ENCODE measurements at regions not wholly inside any gene's neighbourhood (a gene's known extent, or its start where the extent isn't known, plus 50 kb on each side); places are given as distances from the start of the nearest gene placed in this dataset.
A peak's percentile ranks its signal among the peaks of the same experiment; 100 is the strongest.

DNA sequence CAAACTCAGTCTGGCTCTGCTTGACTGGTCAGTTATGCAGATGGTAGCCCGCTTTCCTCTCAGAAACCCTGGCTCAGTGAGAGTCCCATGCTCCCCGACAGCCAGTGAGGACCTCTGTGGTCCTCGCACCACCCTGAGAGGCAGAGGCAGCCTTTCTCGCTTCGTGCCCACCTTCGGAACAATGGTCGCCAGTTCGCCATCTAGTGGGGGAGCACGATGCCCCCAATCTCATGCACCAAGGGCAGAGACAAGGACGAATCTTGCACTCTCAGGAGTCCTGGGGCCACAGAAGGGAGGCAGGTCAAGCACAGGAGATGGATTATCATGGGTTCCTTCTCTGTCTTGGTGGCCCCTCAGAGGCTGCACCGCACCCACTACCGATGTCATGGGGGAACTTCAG is 75.2 kb downstream of the RHCG start:
- H3K27me3 ChIP-seq (ENCODE audit: low read depth): peaks cover 98% of the 10 kb centered on the region
- no peaks in the 10 kb centered on the region for H3K9me3 ChIP-seq (replicated peaks)
- TF ChIP-seq CTCF (IDR thresholded peaks at IDR 0.05; ENCODE audit: borderline replicate concordance): no peak
- H3K4me3 ChIP-seq: no peak overlapping the region
- no peak for DNase-seq
- intact Hi-C loops (cut with micrococcal nuclease): no loop called here
- no peak overlapping the region for H3K27ac ChIP-seq (replicated peaks)
- no peaks in the 10 kb centered on the region for H3K4me1 ChIP-seq
- no peaks in the 10 kb centered on the region for H3K36me3 ChIP-seq

DNA sequence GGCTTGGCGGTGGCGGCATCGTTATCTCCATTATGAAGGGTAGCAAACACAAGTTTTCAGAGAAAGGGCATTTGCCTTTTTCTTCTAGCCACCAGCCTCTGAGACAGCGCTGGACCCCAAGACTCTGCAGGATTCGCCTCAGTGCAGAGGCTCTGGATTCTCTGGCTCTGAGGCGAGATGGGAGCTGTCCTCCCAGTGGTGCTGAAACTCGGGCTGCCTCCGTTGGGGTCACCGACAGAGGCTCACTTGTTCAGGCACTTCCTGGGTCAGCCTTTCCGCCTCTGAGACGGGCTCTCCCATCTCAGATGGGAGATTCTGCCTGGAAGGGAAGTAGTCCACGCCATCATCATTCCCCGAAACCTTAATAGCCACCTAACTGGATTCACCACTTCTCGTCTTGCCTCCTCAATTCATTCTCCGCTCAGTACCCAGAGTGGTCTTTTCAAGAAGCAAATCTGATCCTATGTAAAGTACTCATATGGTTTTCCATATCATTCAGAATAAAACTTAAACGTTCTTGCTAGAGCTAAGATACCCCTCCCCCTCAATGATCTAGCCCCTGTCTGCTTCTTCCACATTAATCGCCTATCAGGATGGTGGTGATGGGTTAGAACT is 76.9 kb downstream of the RHCG start:
- Histone ChIP-seq H3K27me3 (ENCODE audit: low read depth) (peaks cover 100% of the 10 kb centered on the region), H3K36me3 (no peaks in the 10 kb centered on the region), H3K27ac (replicated peaks) (no peak overlapping the region), H3K4me1 (no peaks in the 10 kb centered on the region), H3K9me3 (replicated peaks) (no peaks in the 10 kb centered on the region), H3K4me3 (no peak overlapping the region)
- DNase-seq: peak; percentile 40
- intact Hi-C loops (cut with micrococcal nuclease): no loop called here
- no peak for TF ChIP-seq CTCF (IDR thresholded peaks at IDR 0.05; ENCODE audit: borderline replicate concordance)

GRCh38 chr15:89417206-89417725 is 79.1 kb downstream of the RHCG start:
- DNase-seq: no peak
- TF ChIP-seq CTCF (IDR thresholded peaks at IDR 0.05; ENCODE audit: borderline replicate concordance): no peak
- Histone ChIP-seq H3K4me1 (no peaks in the 10 kb centered on the region), H3K27me3 (ENCODE audit: low read depth) (peaks cover 100% of the 10 kb centered on the region), H3K36me3 (no peaks in the 10 kb centered on the region), H3K27ac (replicated peaks) (no peak overlapping the region), H3K4me3 (no peak overlapping the region), H3K9me3 (replicated peaks) (no peaks in the 10 kb centered on the region)
- intact Hi-C loops (cut with micrococcal nuclease): no loop called here

GRCh38 chr15:89416339-89417183 is 79.8 kb downstream of the RHCG start:
- H3K27me3 ChIP-seq (ENCODE audit: low read depth): peaks cover 100% of the 10 kb centered on the region
- TF ChIP-seq CTCF (IDR thresholded peaks at IDR 0.05; ENCODE audit: borderline replicate concordance): peak; percentile 72

GRCh38 chr15:89414571-89414970 is 79.9 kb upstream of the POLG start:
- no peak for TF ChIP-seq CTCF (IDR thresholded peaks at IDR 0.05; ENCODE audit: borderline replicate concordance)
- DNase-seq: no peak
- Histone ChIP-seq H3K27ac (replicated peaks) (no peak overlapping the region), H3K9me3 (replicated peaks) (no peaks in the 10 kb centered on the region), H3K36me3 (no peaks in the 10 kb centered on the region), H3K27me3 (ENCODE audit: low read depth) (peaks cover 100% of the 10 kb centered on the region), H3K4me1 (peaks cover 10% of the 10 kb centered on the region), H3K4me3 (no peak overlapping the region)
- intact Hi-C loops (cut with micrococcal nuclease): no loop called here

More at GRCh38 chr15:89416339-89417183, 79.8 kb downstream of the RHCG start:
- Histone ChIP-seq H3K9me3 (replicated peaks) (no peaks in the 10 kb centered on the region), H3K36me3 (no peaks in the 10 kb centered on the region), H3K4me1 (peaks cover 2% of the 10 kb centered on the region), H3K4me3 (no peak overlapping the region), H3K27ac (replicated peaks) (no peak overlapping the region)
- no peak for DNase-seq
- intact Hi-C loops (cut with micrococcal nuclease): no loop called here
